Neural cell (in vitro differentiated cells): ENCODE measurements at regions not wholly inside any gene's neighbourhood (a gene's known extent, or its start where the extent isn't known, plus 50 kb on each side); places are given as distances from the start of the nearest gene placed in this dataset.

Experiments used
- CTCF ChIP-seq: fragments of 450-650 bp; IDR thresholded peaks from 2 replicates; pipeline ENCODE4 v1.5.1; 2014; ENCODE audit warnings: antibody characterized with exemption, mild to moderate bottlenecking, moderate library complexity; ENCODE audit not compliant: poor library complexity, severe bottlenecking
- EZH2 ChIP-seq: fragments of 200-600, 300-800 bp; shearing (Covaris generic), sonication (generic); IDR thresholded peaks from 2 replicates; pipeline ENCODE4 v1.6.1; 2014; ENCODE audit warnings: antibody characterized with exemption, low read length, borderline replicate concordance, mild to moderate bottlenecking; ENCODE audit not compliant: insufficient read depth, poor library complexity, severe bottlenecking
- POLR2AphosphoS5 ChIP-seq: IDR thresholded peaks from 2 replicates; pipeline ENCODE4 v1.6.1; 2012

GRCh38 chr10:62459500-62459899 is 85.3 kb downstream of the ZNF365 start:
- TF ChIP-seq CTCF (no peak), POLR2AphosphoS5 (no peak), EZH2 (no peak)
